ENCODE measurements at regions not wholly inside any gene's neighbourhood (a gene's known extent, or its start where the extent isn't known, plus 50 kb on each side); places are given as distances from the start of the nearest gene placed in this dataset.

DNA sequence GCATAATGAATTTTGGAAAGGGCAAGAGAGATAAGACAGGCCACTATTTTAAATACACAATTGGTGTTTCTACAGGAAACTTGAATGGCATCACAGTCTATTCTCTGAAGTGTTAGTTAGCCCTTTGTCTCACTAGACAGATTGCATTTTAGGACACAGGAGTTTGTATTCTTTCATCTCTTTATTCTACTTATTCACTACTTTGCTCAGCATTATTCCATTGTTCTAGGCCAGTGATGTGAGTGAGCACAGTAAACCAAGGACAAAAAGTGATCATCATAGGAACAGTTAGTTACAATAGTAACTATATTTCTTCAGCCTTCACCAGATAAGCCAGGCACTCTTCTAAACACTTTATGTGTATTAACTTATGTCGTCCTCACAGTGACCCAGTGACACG lies 150.2 kb upstream of the SLCO3A1 start:
- Histone ChIP-seq H3K4me3 (ENCODE audit: low read depth in 2 of 2, low read length in 1 of 2) (no peak overlapping the region), H3K4me1 (ENCODE audit: control insufficient read depth in 1 of 2, insufficient read depth in 2 of 2, low read depth in 1 of 2, low read length in 1 of 2) (no peaks in the 10 kb centered on the region), H3K9me2 (no peaks in the 10 kb centered on the region), H3K36me3 (replicated peaks in 1 of 2; ENCODE audit: control insufficient read depth in 1 of 2, insufficient read depth in 2 of 2, low read length in 1 of 2) (no peaks in the 10 kb centered on the region), H3K79me2 (ENCODE audit: insufficient read depth) (no peaks in the 10 kb centered on the region), H4K20me1 (ENCODE audit: insufficient read depth) (no peaks in the 10 kb centered on the region), H3F3A (replicated peaks; ENCODE audit: insufficient read depth) (no peaks in the 10 kb centered on the region), H3K4me2 (no peak overlapping the region), H2AFZ (ENCODE audit: low read depth) (no peak overlapping the region), H3K27me3 (ENCODE audit: insufficient read depth) (no peaks in the 10 kb centered on the region), H3K9me3 (no peaks in the 10 kb centered on the region), H3K9ac (no peak overlapping the region), H3K27ac (ENCODE audit: low read depth in 2 of 2, low read length in 1 of 2) (no peak overlapping the region)
- no peak for TF ChIP-seq FOXM1 (IDR thresholded peaks at IDR 0.05; ENCODE audit: low read depth)
- TF ChIP-seq SIN3A (IDR thresholded peaks at IDR 0.05; ENCODE audit: borderline replicate concordance, low read depth, low read length) = no peak
- TF ChIP-seq, protein P1, sequence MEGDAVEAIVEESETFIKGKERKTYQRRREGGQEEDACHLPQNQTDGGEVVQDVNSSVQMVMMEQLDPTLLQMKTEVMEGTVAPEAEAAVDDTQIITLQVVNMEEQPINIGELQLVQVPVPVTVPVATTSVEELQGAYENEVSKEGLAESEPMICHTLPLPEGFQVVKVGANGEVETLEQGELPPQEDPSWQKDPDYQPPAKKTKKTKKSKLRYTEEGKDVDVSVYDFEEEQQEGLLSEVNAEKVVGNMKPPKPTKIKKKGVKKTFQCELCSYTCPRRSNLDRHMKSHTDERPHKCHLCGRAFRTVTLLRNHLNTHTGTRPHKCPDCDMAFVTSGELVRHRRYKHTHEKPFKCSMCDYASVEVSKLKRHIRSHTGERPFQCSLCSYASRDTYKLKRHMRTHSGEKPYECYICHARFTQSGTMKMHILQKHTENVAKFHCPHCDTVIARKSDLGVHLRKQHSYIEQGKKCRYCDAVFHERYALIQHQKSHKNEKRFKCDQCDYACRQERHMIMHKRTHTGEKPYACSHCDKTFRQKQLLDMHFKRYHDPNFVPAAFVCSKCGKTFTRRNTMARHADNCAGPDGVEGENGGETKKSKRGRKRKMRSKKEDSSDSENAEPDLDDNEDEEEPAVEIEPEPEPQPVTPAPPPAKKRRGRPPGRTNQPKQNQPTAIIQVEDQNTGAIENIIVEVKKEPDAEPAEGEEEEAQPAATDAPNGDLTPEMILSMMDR (IDR thresholded peaks at IDR 0.05) = no peak
- TF ChIP-seq NFIC (IDR thresholded peaks at IDR 0.05; ENCODE audit: borderline replicate concordance) = no peak
- no peak for TF ChIP-seq SMC3 (IDR thresholded peaks at IDR 0.05; ENCODE audit: low read depth, low read length)
- TF ChIP-seq, protein P2, sequence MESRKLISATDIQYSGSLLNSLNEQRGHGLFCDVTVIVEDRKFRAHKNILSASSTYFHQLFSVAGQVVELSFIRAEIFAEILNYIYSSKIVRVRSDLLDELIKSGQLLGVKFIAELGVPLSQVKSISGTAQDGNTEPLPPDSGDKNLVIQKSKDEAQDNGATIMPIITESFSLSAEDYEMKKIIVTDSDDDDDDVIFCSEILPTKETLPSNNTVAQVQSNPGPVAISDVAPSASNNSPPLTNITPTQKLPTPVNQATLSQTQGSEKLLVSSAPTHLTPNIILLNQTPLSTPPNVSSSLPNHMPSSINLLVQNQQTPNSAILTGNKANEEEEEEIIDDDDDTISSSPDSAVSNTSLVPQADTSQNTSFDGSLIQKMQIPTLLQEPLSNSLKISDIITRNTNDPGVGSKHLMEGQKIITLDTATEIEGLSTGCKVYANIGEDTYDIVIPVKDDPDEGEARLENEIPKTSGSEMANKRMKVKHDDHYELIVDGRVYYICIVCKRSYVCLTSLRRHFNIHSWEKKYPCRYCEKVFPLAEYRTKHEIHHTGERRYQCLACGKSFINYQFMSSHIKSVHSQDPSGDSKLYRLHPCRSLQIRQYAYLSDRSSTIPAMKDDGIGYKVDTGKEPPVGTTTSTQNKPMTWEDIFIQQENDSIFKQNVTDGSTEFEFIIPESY (IDR thresholded peaks at IDR 0.05; ENCODE audit: borderline replicate concordance, low read depth) = no peak
- no peak for TF ChIP-seq CHD2 (IDR thresholded peaks at IDR 0.05; ENCODE audit: low read length, partially characterized antibody)
- TF ChIP-seq GATA2 (CRISPR knock-in tag; IDR thresholded peaks at IDR 0.05) = no peak
- no peak for TF ChIP-seq RXRA (IDR thresholded peaks at IDR 0.05; ENCODE audit: borderline replicate concordance, low read depth)
- no peak for TF ChIP-seq FOXJ3 (CRISPR knock-in tag; IDR thresholded peaks at IDR 0.05)
- no peak for TF ChIP-seq MEF2A (IDR thresholded peaks at IDR 0.05; ENCODE audit: borderline replicate concordance, low read depth)
- TF ChIP-seq RAD21 (IDR thresholded peaks at IDR 0.05; ENCODE audit: low read length) = no peak
- CTCF ChIA-PET = interaction anchor here (5.6 kb wide), 1 partner anchor 8 kb away, joined by 76 read pairs; no protein-coding TSS in a partner anchor
- POLR2A ChIA-PET = no interaction called here
- no peak for DNase-seq
- 63% methylated on average over 2 of the region's 2 CpGs for WGBS (ENCODE audit: low lambda C conversion rate)

DNA sequence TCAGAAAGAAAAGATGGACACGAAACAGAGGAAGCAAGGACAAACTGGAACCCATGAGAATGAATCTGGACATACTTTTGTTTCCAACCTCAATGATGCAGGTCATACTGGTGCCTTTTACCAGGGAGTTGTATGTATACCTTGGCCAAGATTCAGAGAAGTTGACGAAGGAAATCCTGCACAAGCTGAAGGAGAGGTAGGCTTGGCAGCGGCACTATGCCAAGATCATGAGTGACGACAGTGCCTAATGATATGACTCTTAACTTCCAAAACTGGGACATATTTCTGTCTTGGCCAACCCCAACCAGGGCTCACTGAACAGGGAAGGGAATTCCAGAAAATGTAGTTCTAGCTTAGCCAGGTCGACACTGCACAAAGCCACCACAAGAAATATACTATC lies 149.2 kb upstream of the SLCO3A1 start:
- no peak for TF ChIP-seq GATA2 (CRISPR knock-in tag; IDR thresholded peaks at IDR 0.05)
- TF ChIP-seq YY1 (IDR thresholded peaks at IDR 0.05; ENCODE audit: low read depth) = no peak
- TF ChIP-seq NRF1 (IDR thresholded peaks at IDR 0.05; ENCODE audit: low read depth, low read length) = no peak
- TF ChIP-seq RXRA (IDR thresholded peaks at IDR 0.05; ENCODE audit: borderline replicate concordance, low read depth) = no peak
- no peak for TF ChIP-seq RFX5 (IDR thresholded peaks at IDR 0.05; ENCODE audit: low read length)
- no peak for TF ChIP-seq FOXJ3 (CRISPR knock-in tag; IDR thresholded peaks at IDR 0.05)
- H3K27me3 ChIP-seq (ENCODE audit: insufficient read depth) = no peaks in the 10 kb centered on the region

More for the DNA sequence above, 149.2 kb upstream of the SLCO3A1 start:
- Histone ChIP-seq H3F3A (replicated peaks; ENCODE audit: insufficient read depth) (no peaks in the 10 kb centered on the region), H3K4me3 (ENCODE audit: low read depth in 2 of 2, low read length in 1 of 2) (no peak overlapping the region), H2AFZ (ENCODE audit: low read depth) (no peak overlapping the region), H3K36me3 (replicated peaks in 1 of 2; ENCODE audit: control insufficient read depth in 1 of 2, insufficient read depth in 2 of 2, low read length in 1 of 2) (no peaks in the 10 kb centered on the region), H3K27ac (ENCODE audit: low read depth in 2 of 2, low read length in 1 of 2) (no peak overlapping the region), H3K79me2 (ENCODE audit: insufficient read depth) (no peaks in the 10 kb centered on the region), H3K9me2 (no peaks in the 10 kb centered on the region), H3K9me3 (no peaks in the 10 kb centered on the region), H3K4me2 (no peak overlapping the region), H3K4me1 (ENCODE audit: control insufficient read depth in 1 of 2, insufficient read depth in 2 of 2, low read depth in 1 of 2, low read length in 1 of 2) (no peaks in the 10 kb centered on the region), H4K20me1 (ENCODE audit: insufficient read depth) (no peaks in the 10 kb centered on the region), H3K9ac (no peak overlapping the region)
- POLR2A ChIA-PET = no interaction called here
- CTCF ChIA-PET = interaction anchor here (2.6 to 5.6 kb wide), 4 partner anchors 9 to 402 kb away, joined by 15 to 76 read pairs (median 33); partner anchors contain the start of gene SLCO3A1
- WGBS (ENCODE audit: low lambda C conversion rate) = 54% methylated on average over 5 of the region's 5 CpGs
- no peak for DNase-seq
